Osteoblast (primary cell): ENCODE measurements at regions not wholly inside any gene's neighbourhood (a gene's known extent, or its start where the extent isn't known, plus 50 kb on each side); places are given as distances from the start of the nearest gene placed in this dataset.
A peak's percentile ranks its signal among the peaks of the same experiment; 100 is the strongest.

ENCODE experiments used
- DNase-seq: peaks from one replicate; pipeline ENCODE4 v3.0.0; 2011; ENCODE audit warnings: low spot score, mixed read lengths; ENCODE audit not compliant: insufficient read length; ENCODE audit errors: missing footprints
- H2AFZ ChIP-seq: 2 replicates; pipeline ENCODE4 v1.6.0; 2011; ENCODE audit warnings: mild to moderate bottlenecking, low read length
- H3K27ac ChIP-seq: 2 replicates; pipeline ENCODE4 v1.5.1; 2011; ENCODE audit warnings: mild to moderate bottlenecking, low read depth, low read length, moderate library complexity
- H3K27me3 ChIP-seq: 2 replicates; pipeline ENCODE4 v1.6.0; 2012; ENCODE audit warnings: mild to moderate bottlenecking, control low read depth, inconsistent platforms, low read length, moderate library complexity; ENCODE audit not compliant: insufficient read depth
- H3K36me3 ChIP-seq: 2 replicates; pipeline ENCODE4 v1.5.1; 2011; ENCODE audit warnings: mild to moderate bottlenecking, low read length, control low read depth, moderate library complexity; ENCODE audit not compliant: insufficient read depth
- H3K4me1 ChIP-seq: 2 replicates; pipeline ENCODE4 v1.5.1; 2011; ENCODE audit warnings: mild to moderate bottlenecking, low read length, control low read depth, moderate library complexity; ENCODE audit not compliant: insufficient read depth
- H3K4me2 ChIP-seq: 2 replicates; pipeline ENCODE4 v1.6.0; 2011; ENCODE audit warnings: mild to moderate bottlenecking, low read length; ENCODE audit not compliant: insufficient read depth
- H3K4me3 ChIP-seq: fragments of 200-600 bp; sonication (generic); 3 replicates; pipeline ENCODE4 v1.5.1; 2012; ENCODE audit warnings: mild to moderate bottlenecking, low read length, inconsistent platforms; ENCODE audit not compliant: insufficient read depth
- H3K79me2 ChIP-seq: 2 replicates; pipeline ENCODE4 v1.6.0; 2012; ENCODE audit warnings: mild to moderate bottlenecking, low read length, control low read depth, inconsistent platforms; ENCODE audit not compliant: insufficient read depth
- H3K9me3 ChIP-seq: 2 replicates; pipeline ENCODE4 v1.5.1; 2011; ENCODE audit warnings: low read depth, low read length, control low read depth
- H4K20me1 ChIP-seq: 2 replicates; pipeline ENCODE4 v1.6.0; 2012; ENCODE audit warnings: mild to moderate bottlenecking, low read length, control low read depth; ENCODE audit not compliant: insufficient read depth
- CTCF ChIP-seq: IDR thresholded peaks from 2 replicates; pipeline ENCODE4 v1.5.1; 2011; ENCODE audit warnings: mild to moderate bottlenecking, low read depth, low read length, moderate library complexity; ENCODE audit errors: extremely low read depth

GRCh38 chr2:18445433-18446320, 114.8 kb downstream of the RDH14 start:
- no peak overlapping the region for H3K27ac ChIP-seq
- no peak for DNase-seq
- no peaks in the 10 kb centered on the region for H3K9me3 ChIP-seq
- H4K20me1 ChIP-seq: no peaks in the 10 kb centered on the region
- no peak for TF ChIP-seq CTCF
- H3K4me3 ChIP-seq: no peak overlapping the region
- H3K4me1 ChIP-seq: peaks cover 16% of the 10 kb centered on the region
- H3K4me2 ChIP-seq: no peak overlapping the region
- H3K79me2 ChIP-seq: no peaks in the 10 kb centered on the region
- no peak overlapping the region for H2AFZ ChIP-seq
- H3K27me3 ChIP-seq: no peaks in the 10 kb centered on the region
- H3K36me3 ChIP-seq: no peaks in the 10 kb centered on the region

GRCh38 chr2:18444806-18445205, 115.6 kb downstream of the RDH14 start:
- Histone ChIP-seq H3K27ac (no peak overlapping the region), H3K27me3 (no peaks in the 10 kb centered on the region), H3K9me3 (no peaks in the 10 kb centered on the region), H4K20me1 (no peaks in the 10 kb centered on the region), H3K36me3 (no peaks in the 10 kb centered on the region), H3K4me2 (no peak overlapping the region), H2AFZ (no peak overlapping the region), H3K4me1 (peaks cover 24% of the 10 kb centered on the region), H3K4me3 (no peak overlapping the region), H3K79me2 (no peaks in the 10 kb centered on the region)
- no peak for TF ChIP-seq CTCF
- no peak for DNase-seq

GRCh38 chr2:18441583-18441982, 118.9 kb downstream of the RDH14 start:
- no peak overlapping the region for H2AFZ ChIP-seq
- H3K4me1 ChIP-seq: peaks cover 34% of the 10 kb centered on the region
- TF ChIP-seq CTCF: no peak

GRCh38 chr2:18440777-18441176, 119.7 kb downstream of the RDH14 start:
- Histone ChIP-seq H3K27me3 (no peaks in the 10 kb centered on the region), H3K4me2 (no peak overlapping the region), H3K4me3 (no peak overlapping the region), H3K79me2 (no peaks in the 10 kb centered on the region), H3K36me3 (no peaks in the 10 kb centered on the region), H2AFZ (no peak overlapping the region), H3K4me1 (peaks cover 36% of the 10 kb centered on the region), H3K27ac (no peak overlapping the region), H3K9me3 (no peaks in the 10 kb centered on the region), H4K20me1 (no peaks in the 10 kb centered on the region)
- DNase-seq: no peak
- no peak for TF ChIP-seq CTCF

More at GRCh38 chr2:18441583-18441982, 118.9 kb downstream of the RDH14 start:
- no peaks in the 10 kb centered on the region for H4K20me1 ChIP-seq
- peak overlapping the region; percentile 20 for H3K27ac ChIP-seq
- H3K4me3 ChIP-seq: no peak overlapping the region
- no peaks in the 10 kb centered on the region for H3K27me3 ChIP-seq
- no peak overlapping the region for H3K4me2 ChIP-seq
- H3K36me3 ChIP-seq: no peaks in the 10 kb centered on the region
- no peaks in the 10 kb centered on the region for H3K9me3 ChIP-seq
- no peak for DNase-seq
- H3K79me2 ChIP-seq: no peaks in the 10 kb centered on the region
